ENCODE measurements at regions not wholly inside any gene's neighbourhood (a gene's known extent, or its start where the extent isn't known, plus 50 kb on each side); places are given as distances from the start of the nearest gene placed in this dataset.

DNA sequence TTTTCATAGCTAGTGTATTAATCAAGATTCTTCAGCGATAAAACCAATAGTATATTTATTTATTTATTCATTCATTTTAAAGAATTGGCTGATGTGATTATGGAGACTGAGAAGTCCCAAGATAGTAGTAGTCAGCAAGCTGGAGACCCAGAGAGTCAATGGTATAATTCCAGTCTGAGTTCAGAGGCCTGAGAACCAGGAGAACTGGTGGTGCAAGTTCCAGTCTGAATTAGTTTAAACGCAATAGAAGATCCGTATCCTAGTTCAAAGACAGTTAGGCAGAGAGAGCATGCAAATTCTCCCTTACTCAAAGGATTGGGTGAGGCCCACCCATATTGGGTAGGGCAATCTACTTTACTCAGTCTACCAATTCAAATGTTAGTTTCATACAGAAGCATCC is 364.2 kb upstream of the RPS23 start:
- no peak for DNase-seq (ENCODE audit: low spot score)
- in situ Hi-C loops (cut with MboI; ENCODE audit: low sequenced_read_pairs, unreplicated experiment), result loop anchor here (10.0 to 25.0 kb wide), 2 partner anchors 795 to 912 kb away; no protein-coding TSS in a partner anchor
- TF ChIP-seq CTCF (IDR thresholded peaks at IDR 0.05; ENCODE audit: borderline replicate concordance, control extremely low read depth, extremely low read depth, insufficient read depth, missing control alignments), result no peak

GRCh38 chr5:82641331-82642003 is 363.3 kb upstream of the RPS23 start:
- DNase-seq (ENCODE audit: low spot score), result peak; percentile 47
- in situ Hi-C loops (cut with MboI; ENCODE audit: low sequenced_read_pairs, unreplicated experiment), result loop anchor here (10.0 to 25.0 kb wide), 2 partner anchors 796 to 913 kb away; no protein-coding TSS in a partner anchor
- peak; percentile 58 for TF ChIP-seq CTCF (IDR thresholded peaks at IDR 0.05; ENCODE audit: borderline replicate concordance, control extremely low read depth, extremely low read depth, insufficient read depth, missing control alignments)

DNA sequence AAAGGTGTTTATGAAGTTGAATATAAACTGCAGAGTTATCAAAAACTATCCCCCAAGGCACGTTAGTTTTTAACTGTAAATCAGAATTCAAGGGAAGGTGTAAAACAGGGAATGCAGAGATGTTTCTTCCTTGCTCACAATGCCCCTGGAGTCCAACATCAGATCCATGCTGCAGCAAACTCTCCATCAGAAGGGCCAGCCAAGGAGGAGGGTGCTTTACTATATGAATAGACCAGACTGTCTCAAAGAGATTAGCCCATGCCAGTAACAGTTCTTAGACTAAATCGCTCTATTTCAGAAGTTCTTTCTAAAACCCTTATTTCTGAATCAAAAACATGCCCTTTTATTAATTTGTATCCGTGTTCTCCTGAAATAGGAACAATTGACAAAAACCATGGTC is 362.8 kb upstream of the RPS23 start:
- TF ChIP-seq CTCF (IDR thresholded peaks at IDR 0.05; ENCODE audit: borderline replicate concordance, control extremely low read depth, extremely low read depth, insufficient read depth, missing control alignments), result no peak
- DNase-seq (ENCODE audit: low spot score), result no peak
- in situ Hi-C loops (cut with MboI; ENCODE audit: low sequenced_read_pairs, unreplicated experiment), result loop anchor here (10.0 to 25.0 kb wide), 2 partner anchors 796 to 914 kb away; no protein-coding TSS in a partner anchor

GRCh38 chr5:82639393-82640144 is 361.4 kb upstream of the RPS23 start:
- no peak for DNase-seq (ENCODE audit: low spot score)
- in situ Hi-C loops (cut with MboI; ENCODE audit: low sequenced_read_pairs, unreplicated experiment), result loop anchor here (10.0 to 25.0 kb wide), 2 partner anchors 798 to 915 kb away; no protein-coding TSS in a partner anchor
- TF ChIP-seq CTCF (IDR thresholded peaks at IDR 0.05; ENCODE audit: borderline replicate concordance, control extremely low read depth, extremely low read depth, insufficient read depth, missing control alignments), result no peak

GRCh38 chr5:82636591-82636990 is 358.4 kb upstream of the RPS23 start:
- DNase-seq (ENCODE audit: low spot score), result no peak
- in situ Hi-C loops (cut with MboI; ENCODE audit: low sequenced_read_pairs, unreplicated experiment), result loop anchor here (25.0 kb wide), 1 partner anchor 801 kb away; no protein-coding TSS in a partner anchor
- no peak for TF ChIP-seq CTCF (IDR thresholded peaks at IDR 0.05; ENCODE audit: borderline replicate concordance, control extremely low read depth, extremely low read depth, insufficient read depth, missing control alignments)

- DNase-seq (ENCODE audit: low spot score), result no peak
- no peak for TF ChIP-seq CTCF (IDR thresholded peaks at IDR 0.05; ENCODE audit: borderline replicate concordance, control extremely low read depth, extremely low read depth, insufficient read depth, missing control alignments)
- in situ Hi-C loops (cut with MboI; ENCODE audit: low sequenced_read_pairs, unreplicated experiment), result loop anchor here (25.0 kb wide), 1 partner anchor 802 kb away; no protein-coding TSS in a partner anchor
Measured at GRCh38 chr5:82635561-82636288, 357.6 kb upstream of the RPS23 start.

All from GM13976 (cell line).